ENCODE measurements at regions not wholly inside any gene's neighbourhood (a gene's known extent, or its start where the extent isn't known, plus 50 kb on each side); places are given as distances from the start of the nearest gene placed in this dataset.
"Not testable (repeated sequence)": the region's sequence is repeated elsewhere in the genome, so short reads cannot be mapped to it uniquely, and the experiment has no call there.

DNA sequence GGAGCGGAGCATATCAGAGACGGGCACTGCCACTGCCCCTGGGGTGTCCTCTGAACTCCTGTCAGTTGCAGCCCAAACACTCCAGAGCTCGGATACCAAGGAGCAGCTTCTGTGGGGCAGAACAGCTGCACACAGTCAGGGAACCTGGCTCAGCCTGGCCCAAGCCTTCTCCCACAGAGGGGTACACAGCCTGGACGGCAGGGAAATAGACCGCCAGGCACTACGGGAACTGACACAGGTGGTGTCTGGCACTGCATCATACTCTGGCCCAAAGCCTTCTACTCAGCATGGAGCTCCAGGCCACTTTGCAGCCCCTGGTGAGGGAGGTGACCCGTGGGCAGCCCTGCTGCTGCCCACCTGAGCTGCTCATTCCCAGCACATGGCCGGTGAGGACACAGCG is 204.5 kb downstream of the CEP170 start:
- TF ChIP-seq, protein P1, sequence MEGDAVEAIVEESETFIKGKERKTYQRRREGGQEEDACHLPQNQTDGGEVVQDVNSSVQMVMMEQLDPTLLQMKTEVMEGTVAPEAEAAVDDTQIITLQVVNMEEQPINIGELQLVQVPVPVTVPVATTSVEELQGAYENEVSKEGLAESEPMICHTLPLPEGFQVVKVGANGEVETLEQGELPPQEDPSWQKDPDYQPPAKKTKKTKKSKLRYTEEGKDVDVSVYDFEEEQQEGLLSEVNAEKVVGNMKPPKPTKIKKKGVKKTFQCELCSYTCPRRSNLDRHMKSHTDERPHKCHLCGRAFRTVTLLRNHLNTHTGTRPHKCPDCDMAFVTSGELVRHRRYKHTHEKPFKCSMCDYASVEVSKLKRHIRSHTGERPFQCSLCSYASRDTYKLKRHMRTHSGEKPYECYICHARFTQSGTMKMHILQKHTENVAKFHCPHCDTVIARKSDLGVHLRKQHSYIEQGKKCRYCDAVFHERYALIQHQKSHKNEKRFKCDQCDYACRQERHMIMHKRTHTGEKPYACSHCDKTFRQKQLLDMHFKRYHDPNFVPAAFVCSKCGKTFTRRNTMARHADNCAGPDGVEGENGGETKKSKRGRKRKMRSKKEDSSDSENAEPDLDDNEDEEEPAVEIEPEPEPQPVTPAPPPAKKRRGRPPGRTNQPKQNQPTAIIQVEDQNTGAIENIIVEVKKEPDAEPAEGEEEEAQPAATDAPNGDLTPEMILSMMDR (IDR thresholded peaks at IDR 0.05) = not testable (repeated sequence)
- TF ChIP-seq EZH2, EZH2phosphoT487 (IDR thresholded peaks at IDR 0.05): not testable (repeated sequence)
